ENCODE measurements at regions not wholly inside any gene's neighbourhood (a gene's known extent, or its start where the extent isn't known, plus 50 kb on each side); places are given as distances from the start of the nearest gene placed in this dataset.

DNA sequence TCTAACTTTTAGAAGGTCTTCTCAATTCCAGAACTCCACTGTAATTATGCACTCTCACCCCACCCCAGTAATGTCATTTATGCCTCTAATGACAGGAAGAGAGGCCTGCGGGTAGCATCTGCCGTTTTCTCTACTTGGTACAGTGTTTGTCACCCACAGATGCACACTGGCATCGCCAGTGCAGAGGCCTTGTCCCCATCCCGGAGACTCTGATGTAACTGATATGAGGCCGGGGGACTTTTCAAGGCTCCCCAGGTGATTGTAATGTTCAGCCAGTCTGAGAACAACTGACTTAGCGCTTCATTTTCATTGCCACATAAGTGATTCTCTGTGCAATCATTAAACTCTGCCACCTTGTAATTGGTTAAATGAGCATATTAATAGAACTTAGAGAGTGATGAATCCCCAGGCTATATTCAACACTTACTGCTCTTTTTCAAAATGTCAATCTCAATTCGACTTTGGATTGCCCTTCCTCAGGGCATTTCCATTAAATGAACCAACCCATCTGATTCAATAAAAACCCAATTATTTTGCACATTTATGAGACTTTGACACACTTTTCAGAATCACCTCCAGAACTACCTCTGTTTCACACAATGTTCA is 113.2 kb downstream of the HERPUD2 start:
- no peak for DNase-seq

DNA sequence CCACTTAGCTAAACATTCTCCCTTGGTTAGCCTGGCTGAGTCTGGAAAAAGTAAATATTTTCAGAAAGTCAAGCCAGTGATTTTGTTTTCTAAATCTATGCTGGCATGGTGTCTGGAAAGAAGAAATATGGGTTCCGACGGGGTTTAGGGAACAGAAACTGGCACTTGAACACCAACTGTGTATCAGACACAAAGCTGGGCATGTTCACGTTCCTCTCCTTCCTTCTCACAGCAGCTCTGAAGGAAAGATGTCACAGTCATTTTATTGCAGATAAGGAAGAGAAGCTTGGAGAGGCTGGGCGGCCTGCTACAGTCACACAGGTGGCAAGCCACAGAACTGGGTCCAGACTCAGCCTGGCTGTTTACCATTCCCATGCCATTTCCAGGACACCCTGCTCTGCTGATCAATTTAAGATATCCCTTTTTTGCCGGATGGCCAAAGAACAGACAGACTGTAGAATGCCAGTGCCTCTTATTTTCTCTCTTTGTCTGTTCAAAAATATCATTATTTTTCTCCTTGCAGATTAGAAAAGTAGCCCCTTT is 118.8 kb downstream of the HERPUD2 start:
- no peak for DNase-seq

DNA sequence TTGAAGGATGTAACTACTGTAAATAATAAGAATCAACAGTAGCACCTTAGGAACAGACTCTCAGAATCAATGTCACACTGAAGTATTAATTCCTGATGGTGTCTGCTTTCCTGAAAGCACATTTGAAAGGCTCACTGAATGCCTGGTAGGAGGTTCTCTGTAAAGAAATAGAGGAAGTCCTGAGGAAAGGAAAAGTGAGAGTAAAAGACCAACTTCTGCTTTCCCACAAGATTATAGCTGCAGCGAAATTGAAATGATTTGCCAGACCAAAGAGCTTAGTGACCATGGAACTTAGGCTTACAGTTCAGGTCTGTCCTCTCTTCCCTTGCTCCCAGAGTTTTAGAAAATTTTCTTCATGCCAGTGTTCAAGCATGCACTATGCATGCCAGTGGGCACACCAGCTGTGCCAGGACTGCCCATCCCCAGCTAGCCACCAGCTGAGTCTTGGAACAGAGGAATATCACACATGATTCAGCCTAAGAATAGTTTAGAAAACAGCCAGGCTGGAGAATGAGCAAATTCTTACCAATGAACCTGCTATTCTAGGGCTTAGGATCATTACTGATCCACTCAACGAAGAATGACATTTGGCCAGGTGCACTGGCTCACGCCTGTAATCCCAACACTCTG is 123.2 kb downstream of the HERPUD2 start:
- no peak for DNase-seq

DNA sequence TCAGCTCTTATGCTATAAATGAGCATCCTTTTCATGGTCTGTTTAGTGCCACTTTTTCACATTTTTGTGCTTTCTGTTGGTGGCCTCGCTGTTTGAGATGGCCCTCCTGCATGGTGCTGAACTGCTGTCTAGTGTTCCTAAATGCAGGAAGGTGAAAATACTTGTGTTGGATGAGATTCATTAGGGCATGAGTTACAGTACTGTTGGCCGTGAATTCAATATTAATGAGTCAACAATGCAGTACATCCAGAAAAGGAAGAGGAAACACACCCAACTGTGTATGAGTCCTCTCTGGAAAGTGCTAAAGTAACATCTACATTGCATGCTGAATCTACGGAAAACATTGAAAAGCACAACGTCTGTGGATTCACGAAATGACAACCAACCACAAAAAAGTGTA is 124.0 kb downstream of the HERPUD2 start:
- DNase-seq = no peak

DNA sequence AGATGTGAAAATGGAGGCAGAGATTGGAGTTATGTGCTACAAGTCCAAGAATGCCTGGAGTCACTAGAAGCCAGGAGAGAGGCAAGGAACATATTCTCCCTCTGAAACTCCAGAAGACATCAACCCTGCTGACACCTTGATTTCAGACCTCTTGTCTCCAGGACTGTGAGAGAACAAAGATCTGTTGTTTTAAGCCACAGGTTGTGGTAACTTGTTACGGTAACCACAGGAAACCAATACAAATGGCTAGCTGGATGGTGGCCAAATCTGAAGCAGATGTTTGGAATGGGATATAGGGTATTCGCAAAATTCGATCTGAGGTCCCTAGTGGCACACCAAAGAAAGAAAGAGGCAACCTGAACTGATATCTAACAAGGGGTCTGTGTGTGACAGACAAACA is 129.0 kb downstream of the HERPUD2 start:
- no peak for DNase-seq

DNA sequence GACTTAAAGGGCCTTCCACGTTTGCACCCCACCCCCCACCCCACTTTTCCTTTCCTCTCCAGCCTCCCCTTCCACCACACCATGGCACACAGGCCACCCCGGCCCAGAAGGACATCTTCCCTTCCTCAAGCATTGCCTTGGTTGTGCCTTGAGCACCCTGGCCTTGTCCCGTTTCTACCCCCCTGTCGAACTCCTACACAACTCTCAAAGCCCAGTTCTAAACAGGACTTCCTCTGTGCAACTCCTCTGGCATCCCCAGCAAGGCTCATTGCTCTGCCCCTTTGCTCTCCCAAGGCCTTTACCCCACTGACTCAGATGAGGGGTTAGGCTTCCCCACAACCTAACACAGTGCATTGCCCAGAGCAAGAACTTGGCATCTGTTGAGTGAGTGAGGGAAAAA is 136.1 kb downstream of the HERPUD2 start:
- DNase-seq = no peak

DNA sequence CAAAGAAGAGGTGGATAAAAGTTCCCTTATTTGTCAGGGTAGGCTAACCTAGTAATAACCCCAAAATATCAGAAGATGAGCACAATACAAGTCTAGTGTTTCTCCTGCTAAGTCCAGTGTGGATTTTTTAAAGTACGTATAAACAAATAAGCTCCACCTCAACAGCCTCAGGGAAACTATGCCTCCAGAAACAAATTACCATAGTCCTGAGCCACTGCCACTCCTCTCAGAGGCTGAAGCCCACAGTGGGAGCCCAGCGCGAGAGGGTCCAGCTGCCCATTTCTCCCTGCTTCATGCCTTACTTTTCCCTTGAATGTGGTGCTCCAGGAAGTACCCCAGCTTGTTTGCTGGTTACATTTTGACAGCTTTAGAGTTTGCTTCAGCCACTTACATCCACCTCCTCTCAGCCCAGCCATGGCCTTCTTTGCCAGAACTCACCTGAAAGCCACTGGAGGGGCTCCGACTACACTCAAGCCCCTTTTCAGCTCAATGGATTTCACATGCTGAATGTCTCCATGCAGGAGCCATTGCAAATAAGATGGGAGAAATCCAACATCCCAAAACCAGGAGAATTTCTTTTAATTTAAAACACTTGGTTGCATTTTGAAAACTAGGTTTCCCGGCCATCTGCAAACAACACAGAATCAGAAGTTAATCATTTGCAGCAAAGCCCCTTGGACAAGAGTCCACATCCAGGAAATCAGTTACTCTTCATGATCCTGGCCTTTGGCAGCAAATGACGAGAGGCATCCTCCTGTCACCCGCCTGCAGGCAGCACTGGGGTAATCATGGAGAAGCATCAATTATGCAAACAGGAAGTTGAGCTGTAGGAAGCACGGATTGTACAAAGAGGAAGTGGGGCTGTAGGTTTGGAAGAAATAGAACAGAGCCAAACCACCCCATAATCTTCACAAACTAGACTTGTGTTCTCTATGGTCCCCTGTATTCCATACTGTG is 138.1 kb downstream of the HERPUD2 start:
- DNase-seq = no peak

DNA sequence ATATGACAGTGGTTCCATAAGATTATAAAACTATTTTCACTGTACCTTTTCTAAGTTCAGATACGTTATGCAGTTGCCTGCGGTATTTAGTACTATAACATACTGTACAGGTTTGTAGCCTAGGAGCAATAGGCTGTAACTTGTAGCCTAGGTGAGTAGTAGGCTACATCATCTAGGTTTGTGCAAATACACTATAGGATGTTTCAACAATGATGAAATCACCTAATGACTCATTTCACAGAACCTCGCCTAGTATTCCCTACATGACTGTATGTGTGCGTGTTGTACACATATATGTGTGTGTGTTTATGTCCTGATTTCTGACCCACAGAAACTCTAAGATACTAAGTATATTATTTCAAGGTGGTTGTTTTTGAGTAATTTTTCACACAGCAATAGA is 139.0 kb downstream of the HERPUD2 start:
- DNase-seq = no peak

DNA sequence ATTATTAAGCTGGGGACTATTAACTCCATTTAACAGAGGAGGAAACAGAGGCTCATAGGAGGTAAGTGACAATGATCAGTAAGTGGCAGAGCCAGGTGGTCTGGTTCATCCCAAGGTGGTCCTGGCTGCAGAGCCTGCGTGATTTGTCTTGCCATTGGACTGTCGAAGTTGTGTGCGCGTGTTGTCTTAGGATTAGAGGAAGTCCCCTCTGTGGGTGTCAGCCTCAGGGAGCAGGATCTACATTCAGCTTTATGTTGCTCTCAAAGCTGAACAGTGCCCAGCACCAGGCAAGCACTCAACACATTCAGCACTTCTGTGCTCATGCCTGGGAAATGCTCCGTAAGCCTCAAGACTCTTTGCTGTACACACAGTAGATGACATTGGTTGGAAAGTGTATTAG is 139.5 kb downstream of the HERPUD2 start:
- DNase-seq = no peak

DNA sequence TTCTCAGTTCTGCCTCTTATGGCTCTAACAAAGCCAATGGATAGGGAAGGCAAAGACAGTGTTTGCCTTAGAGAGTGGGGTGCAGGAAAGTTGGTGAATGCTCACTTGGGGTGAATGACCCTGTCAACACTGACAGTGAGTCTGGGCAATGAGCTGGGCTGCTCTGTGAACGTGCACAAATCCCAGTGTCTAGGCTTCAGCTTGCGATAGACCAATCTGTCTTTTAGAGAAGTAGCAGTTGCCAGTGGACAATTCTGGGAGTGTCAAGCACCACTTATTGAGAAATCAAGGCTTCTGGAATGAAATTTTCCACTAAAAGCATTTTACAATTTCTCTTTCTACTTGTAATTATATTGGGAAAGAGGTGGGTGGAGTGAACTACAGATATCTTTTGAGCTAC is 141.4 kb downstream of the HERPUD2 start:
- no peak for DNase-seq

DNA sequence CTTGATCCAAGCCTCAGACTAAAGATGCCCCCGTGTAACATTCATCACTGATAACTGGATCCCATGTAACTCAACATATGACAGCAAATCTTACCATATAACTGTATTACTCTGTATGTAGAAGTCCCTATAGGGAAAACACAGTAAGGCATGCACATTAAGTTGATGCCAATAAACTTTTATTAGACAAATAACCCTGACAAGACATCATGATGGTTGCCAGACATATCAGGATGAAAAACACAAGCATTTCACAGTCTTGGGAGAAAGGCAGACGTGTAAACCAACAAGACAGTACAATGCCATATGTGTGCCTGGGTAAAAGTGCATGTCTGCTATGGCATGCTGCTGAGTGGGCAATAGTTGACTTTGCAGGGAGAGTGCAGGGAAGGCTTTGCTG is 142.2 kb downstream of the HERPUD2 start:
- no peak for DNase-seq

DNA sequence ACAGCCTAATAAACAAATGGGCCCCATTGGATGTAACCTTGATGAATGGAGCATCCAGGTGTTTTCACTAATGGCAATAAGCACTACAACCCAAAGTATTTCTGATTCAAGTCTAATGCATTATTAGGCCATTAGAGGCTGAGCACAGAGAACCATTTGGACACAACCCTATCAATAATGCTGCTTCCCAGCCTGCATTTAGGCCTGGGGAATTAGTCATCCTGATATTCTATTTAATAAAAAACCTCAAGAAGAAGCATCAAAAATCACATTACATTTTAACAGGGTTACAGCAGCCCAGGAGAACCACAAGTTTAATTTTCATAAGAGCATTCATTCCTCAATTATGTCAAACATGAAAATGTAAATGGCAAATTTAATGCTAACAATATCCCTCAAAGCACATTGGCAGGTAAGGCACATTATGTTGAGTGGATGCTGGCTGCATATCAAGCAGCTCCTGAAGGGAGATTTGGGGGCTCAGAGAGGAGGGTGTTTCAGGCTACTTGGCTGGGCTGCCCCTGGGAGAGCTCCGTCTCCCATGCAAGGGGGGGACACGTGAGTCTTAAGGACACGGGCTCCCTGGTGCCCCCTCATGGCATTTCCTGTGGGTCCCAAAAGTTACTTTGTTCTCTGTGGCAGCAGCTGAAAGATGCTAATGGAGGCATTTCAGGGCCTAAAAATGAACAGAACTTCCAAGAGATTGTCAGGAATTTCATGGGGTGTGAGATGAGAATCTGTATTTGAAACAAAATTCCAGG is 143.4 kb downstream of the HERPUD2 start:
- no peak for DNase-seq

DNA sequence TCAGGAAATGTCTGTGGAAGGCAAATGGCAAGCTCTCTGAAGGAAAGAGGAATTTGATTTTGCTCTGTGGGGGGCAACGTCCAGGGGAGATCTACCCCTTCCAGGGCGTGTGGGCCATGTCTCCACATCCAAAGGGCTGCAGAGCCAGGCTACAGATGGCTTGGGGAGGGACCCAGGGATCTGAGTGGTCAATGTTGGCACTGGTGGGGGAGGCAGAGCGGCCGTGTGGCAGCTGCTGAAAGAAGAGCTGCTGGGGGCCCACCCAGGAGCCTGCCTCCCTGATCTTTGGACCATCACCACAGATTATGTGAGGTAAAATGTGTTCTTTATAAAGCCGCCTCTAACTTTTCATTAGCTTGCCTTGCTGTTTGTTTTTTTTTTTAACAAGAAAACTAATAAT is 144.1 kb downstream of the HERPUD2 start:
- DNase-seq = no peak

DNA sequence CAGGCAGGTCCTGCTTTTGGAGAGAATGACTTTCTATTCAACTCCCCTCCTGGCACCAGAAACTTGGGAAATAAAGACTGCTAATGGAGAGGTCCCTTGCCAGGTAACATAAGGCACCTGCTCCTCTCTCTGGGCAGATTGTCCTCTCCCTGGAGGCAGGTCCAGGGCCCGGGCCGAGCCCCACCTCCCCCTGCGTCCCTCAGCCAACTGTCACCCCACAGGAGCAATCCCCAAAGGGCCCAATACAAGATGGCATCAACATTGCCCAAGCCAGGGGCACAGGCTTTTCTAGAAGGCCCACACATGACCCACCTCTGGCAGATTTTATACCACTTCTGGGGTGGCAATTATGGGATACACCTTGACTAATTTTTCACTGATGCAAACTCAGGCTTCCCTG is 145.2 kb downstream of the HERPUD2 start:
- no peak for DNase-seq

DNA sequence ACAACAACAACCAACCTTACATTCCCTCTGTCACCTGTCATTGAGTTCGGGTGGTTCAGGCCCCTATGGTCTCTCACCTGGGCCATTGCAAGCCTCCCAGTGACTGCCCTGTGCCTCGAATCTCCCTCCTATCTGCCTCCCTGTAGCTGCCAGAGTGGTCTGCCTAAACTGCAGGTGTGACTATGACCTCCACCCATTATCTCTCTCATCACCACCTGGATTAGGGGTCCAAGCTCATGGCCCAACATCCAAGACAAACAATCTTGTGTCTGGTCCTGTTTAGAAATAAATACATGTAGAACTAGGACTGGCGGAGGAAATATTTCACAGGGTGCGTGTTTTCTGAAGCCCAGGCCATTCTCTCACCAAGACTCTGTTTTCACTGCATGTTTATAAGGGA is 146.6 kb downstream of the HERPUD2 start:
- no peak for DNase-seq

DNA sequence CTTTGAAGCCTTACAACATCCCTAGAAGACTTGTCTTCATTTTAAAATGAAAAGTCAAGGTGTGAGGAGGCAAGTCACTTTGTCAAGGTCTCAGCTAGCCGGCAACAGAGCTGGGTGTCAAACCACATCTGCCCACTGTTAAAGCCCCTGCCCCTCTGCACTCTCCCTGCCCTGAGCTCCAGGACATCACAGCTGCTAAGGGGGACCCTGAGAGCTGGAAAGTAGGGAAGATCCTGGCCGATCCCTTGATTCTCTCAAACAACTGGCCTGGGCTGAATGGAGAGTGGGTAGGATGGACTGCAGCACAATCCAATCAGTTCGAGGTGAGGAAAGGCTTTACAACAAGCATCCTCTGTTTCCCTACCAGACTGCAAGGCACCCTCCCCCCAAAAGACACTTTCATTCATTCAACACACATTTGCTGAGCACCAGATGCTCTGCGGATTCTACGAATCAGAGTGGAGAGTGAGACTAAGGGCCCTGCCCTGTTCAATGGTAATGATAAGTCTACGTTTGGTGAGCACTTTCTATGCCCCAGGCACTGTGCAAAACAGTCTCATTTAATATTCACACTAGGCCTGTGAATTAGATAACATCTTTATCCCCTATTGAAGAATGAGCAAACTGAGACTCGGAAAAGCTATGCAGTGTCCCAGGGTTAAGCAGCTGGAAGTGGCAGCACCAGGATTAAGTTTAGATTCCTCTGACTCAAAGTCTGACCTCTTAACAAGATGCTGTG is 148.1 kb downstream of the HERPUD2 start:
- no peak for DNase-seq

DNA sequence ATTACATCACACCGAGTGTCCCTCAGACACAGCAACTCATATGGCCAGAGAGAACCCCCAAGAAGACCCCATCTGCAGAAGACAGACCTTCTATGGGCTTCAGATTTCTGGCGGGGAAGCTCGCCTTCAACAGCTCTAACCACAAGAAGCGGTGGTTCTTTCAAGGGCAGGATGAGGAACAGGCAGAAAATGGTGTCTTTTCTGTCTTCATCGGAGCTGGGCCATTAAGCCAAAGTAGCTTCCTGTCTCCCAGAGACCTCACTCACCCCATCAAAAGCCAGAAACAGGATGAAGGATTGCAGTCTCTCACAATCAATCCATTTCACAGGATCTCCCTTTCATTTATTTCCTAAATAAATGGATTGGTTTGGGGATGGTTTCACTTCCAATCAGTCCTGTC is 149.1 kb downstream of the HERPUD2 start:
- no peak for DNase-seq

DNA sequence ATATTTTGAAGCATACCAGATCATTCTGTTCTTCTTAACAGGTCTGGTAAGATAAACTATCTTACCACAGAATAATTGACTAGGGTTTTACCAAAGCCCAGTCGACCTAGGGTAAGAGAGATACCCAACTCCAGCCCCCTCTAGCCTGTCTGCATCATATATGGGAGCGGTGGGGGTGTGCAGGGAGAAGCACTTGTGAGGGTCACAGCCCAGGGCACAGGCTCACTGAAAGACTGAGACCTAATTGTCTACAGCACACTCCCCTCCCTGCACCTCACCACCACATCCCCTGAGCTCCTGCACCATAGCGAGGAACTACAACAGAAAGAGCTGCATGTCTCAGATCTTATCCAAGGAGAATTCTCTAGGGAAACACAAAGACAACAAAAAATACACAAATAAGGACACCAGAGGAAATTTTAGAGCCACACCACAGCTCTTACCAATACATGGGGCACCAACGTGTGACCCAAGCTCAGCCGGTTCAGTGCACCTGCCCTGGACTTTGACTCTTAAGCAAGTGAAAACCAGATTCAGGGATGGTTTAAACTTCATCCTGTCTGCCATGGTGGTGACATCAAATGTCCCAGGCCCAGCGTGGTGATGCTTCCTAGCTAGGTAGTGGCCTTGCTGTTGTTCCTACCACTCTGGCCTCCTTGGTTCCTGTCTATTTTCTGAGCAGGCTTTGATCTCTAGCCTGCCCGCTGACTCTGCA is 150.8 kb downstream of the HERPUD2 start:
- no peak for DNase-seq

DNA sequence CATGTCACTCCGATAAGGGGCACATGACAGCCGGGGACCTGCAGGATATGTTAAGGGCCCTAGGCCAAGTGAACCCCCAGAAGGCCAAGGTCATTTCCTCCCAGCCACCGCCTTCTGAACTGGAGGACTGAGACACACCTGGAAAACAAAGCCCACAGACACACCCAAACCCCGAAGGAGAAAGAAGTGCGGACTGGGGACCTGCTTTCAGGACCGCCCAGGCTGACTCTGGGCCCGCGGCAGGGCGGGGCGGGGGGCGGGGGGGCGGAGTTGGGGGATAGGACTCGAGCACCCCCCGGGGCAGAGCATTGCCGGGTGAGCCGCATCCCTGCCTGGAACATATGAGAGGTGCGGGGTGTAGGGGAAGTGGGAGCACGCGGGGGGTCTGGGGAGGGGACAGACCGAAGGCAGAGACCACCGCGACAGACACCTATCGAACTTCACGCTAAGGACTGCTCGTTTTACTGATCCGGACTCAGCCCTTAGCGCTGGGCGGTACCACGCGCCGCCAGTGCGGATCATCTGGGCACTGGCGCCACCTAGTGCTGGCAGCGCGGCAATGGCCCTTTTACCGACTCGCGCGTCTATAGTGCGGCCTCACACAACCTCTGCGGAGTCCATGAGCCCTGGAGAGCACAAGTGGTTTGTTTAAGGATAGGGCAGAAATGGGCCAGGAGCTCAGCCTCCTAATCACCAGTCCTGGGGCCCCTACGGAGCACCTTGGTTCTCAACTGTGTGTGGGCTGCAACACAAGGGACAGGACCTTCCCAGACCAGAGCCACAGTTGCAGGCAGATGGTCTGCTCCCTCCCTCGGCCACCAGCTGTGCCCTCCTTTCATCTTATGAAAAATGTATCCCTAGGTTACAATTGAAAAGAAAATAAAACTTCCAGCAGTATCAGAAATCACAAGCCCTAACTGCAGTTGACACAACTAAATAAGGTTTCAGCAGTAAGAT is 157.6 kb downstream of the HERPUD2 start:
- peak; percentile 68 to 80 for DNase-seq

DNA sequence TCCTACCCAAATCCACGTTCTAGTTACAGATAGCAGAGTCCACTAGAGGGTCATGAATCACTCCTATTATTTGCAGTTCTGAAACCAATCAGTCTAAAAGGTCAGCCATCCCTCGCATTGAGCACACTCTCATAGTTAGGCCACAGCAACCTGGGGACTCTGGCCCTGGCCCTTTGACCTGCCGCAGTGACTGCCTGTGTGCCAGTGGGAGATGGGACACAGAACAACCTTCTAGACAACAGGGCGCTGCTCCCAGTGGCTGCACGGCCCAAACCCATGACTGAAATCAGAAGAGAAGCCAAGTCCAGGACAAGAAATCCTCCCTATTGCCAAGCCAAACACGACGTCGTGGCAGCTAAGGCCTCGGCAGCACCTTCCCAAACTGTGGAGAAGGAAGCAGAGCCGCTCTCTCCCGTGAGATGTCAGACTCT is 158.5 kb downstream of the HERPUD2 start:
- DNase-seq = no peak
